Chondrocyte (in vitro differentiated cells): ENCODE measurements at regions not wholly inside any gene's neighbourhood (a gene's known extent, or its start where the extent isn't known, plus 50 kb on each side); places are given as distances from the start of the nearest gene placed in this dataset.

Source experiments
- DNase-seq: peaks from one replicate; pipeline ENCODE4 v3.0.0; 2021; ENCODE audit warnings: mixed read lengths, low spot score
- H3K27ac Mint-ChIP-seq: one replicate; pipeline ENCODE4 v1.8.0; 2021; ENCODE audit warnings: mild to moderate bottlenecking, moderate library complexity, mixed read lengths; ENCODE audit not compliant: unreplicated experiment
- H3K27me3 Mint-ChIP-seq: 2 replicates; pipeline ENCODE4 v1.8.0; 2021; ENCODE audit warnings: low read depth, mixed read lengths
- H3K36me3 Mint-ChIP-seq: 2 replicates; pipeline ENCODE4 v1.8.0; 2021; ENCODE audit warnings: low read depth, mixed read lengths
- H3K4me1 Mint-ChIP-seq: 2 replicates; pipeline ENCODE4 v1.8.0; 2021; ENCODE audit warnings: low read depth, mild to moderate bottlenecking, mixed read lengths
- H3K4me3 Mint-ChIP-seq: one replicate; pipeline ENCODE4 v1.8.0; 2021; ENCODE audit warnings: mild to moderate bottlenecking, moderate library complexity, mixed read lengths; ENCODE audit not compliant: unreplicated experiment
- H3K9me3 Mint-ChIP-seq: 2 replicates; pipeline ENCODE4 v1.8.0; 2021; ENCODE audit warnings: low read depth, mixed read lengths
- TF ChIP-seq, protein P1 (sequence below): fragments of 200-600 bp; sonication (generic); IDR thresholded peaks from 2 replicates; pipeline ENCODE4 v1.5.0; 2021; ENCODE audit warnings: antibody characterized with exemption, mild to moderate bottlenecking, moderate library complexity

DNA sequence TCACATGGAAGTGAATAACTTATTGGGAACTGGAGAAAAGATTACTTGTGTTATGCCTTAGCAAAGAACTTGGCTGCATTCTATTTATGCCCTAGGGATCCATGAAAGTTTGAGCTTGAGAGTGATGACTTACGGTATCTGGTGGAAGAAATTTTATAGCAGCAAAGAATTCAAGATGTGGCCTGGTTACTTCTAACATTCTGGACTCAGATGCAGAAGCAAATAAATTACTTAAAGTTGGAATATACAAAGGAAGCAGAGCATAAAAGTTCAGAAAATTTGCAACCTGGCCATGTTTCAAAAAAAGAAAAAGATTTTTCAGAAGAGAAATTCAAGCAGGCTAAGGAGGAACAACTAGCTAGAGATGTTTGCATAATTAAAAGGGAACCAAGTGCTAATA lies 252.3 kb upstream of the WDFY3 start:
- TF ChIP-seq, protein P1, sequence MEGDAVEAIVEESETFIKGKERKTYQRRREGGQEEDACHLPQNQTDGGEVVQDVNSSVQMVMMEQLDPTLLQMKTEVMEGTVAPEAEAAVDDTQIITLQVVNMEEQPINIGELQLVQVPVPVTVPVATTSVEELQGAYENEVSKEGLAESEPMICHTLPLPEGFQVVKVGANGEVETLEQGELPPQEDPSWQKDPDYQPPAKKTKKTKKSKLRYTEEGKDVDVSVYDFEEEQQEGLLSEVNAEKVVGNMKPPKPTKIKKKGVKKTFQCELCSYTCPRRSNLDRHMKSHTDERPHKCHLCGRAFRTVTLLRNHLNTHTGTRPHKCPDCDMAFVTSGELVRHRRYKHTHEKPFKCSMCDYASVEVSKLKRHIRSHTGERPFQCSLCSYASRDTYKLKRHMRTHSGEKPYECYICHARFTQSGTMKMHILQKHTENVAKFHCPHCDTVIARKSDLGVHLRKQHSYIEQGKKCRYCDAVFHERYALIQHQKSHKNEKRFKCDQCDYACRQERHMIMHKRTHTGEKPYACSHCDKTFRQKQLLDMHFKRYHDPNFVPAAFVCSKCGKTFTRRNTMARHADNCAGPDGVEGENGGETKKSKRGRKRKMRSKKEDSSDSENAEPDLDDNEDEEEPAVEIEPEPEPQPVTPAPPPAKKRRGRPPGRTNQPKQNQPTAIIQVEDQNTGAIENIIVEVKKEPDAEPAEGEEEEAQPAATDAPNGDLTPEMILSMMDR, result no peak
- H3K27ac Mint-ChIP-seq, result no peak overlapping the region
- H3K36me3 Mint-ChIP-seq, result peaks cover 2% of the 10 kb centered on the region
- H3K4me3 Mint-ChIP-seq, result no peak overlapping the region
- no peaks in the 10 kb centered on the region for H3K27me3 Mint-ChIP-seq
- DNase-seq, result no peak
- H3K4me1 Mint-ChIP-seq, result no peaks in the 10 kb centered on the region
- peaks cover 28% of the 10 kb centered on the region for H3K9me3 Mint-ChIP-seq

DNA sequence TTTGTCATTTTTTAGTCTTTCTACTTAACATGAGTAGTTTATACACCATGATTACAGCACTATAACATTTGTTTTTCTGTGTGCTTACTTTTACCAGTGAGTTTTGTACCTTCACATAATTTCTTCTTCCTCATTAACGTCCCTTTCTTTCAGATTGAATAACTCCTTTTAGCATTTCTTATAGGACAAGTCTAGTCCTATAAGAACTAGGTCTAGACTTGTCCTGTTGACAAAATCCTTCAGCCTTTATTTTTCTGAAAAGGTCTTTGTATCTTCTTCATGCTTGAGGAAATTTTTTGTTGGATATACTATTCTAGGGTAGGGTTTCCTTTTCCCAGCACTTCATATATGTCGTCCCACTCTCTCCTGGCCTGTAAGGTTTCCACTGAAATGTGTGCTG lies 253.3 kb upstream of the ARHGAP24 start:
- H3K4me3 Mint-ChIP-seq, result no peak overlapping the region
- peaks cover 2% of the 10 kb centered on the region for H3K27me3 Mint-ChIP-seq
- H3K4me1 Mint-ChIP-seq, result no peaks in the 10 kb centered on the region
- no peak for DNase-seq
- H3K36me3 Mint-ChIP-seq, result peaks cover 2% of the 10 kb centered on the region
- TF ChIP-seq, protein P1, result no peak
- H3K27ac Mint-ChIP-seq, result no peak overlapping the region
- H3K9me3 Mint-ChIP-seq, result peaks cover 33% of the 10 kb centered on the region

DNA sequence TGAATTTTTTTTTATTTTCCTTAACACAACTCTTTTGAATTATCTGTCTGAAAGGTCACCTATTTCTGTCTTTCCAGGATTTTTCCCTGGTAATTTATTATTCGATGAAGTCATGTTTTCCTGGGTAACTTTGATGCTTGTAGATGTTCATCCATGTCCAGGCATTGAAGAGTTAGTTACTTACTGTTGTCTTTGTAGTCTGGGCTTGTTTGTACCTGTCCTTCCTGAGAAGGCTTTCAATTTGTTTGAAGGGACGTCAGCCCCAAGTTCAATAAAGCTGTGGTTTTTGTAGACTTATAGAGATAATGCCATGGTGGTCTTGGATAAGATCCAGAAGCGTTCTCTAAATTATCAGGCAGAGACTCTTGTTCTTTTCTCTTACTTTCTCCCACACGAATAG lies 252.4 kb upstream of the ARHGAP24 start:
- Mint-ChIP-seq H3K36me3 (no peaks in the 10 kb centered on the region), H3K9me3 (peaks cover 31% of the 10 kb centered on the region), H3K27ac (no peak overlapping the region), H3K27me3 (peaks cover 2% of the 10 kb centered on the region), H3K4me3 (no peak overlapping the region), H3K4me1 (no peaks in the 10 kb centered on the region)
- TF ChIP-seq, protein P1, result no peak
- DNase-seq, result no peak

DNA sequence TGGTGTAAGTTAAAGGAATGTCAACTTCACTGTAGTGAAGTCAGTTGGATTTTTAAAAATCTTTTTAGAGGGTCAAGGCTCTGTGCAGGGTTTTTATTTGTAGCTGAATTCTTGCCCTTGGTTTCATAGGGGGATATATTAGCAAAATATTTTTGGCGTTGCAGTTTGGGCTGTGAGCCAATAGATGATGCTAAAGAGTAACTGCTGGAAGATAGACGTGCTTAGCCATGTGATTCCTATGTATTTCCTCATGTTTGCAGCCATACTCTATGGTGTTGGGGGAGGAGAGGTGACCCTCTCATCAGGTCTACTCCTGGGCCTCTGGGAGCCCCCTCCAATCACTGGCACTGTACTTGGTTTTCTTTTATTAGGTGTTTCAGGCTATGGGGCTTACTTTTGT lies 246.7 kb upstream of the ARHGAP24 start:
- Mint-ChIP-seq H3K4me1 (no peaks in the 10 kb centered on the region), H3K27ac (no peak overlapping the region), H3K4me3 (no peak overlapping the region), H3K9me3 (peaks cover 27% of the 10 kb centered on the region), H3K36me3 (no peaks in the 10 kb centered on the region), H3K27me3 (peaks cover 8% of the 10 kb centered on the region)
- TF ChIP-seq, protein P1, result no peak
- no peak for DNase-seq

DNA sequence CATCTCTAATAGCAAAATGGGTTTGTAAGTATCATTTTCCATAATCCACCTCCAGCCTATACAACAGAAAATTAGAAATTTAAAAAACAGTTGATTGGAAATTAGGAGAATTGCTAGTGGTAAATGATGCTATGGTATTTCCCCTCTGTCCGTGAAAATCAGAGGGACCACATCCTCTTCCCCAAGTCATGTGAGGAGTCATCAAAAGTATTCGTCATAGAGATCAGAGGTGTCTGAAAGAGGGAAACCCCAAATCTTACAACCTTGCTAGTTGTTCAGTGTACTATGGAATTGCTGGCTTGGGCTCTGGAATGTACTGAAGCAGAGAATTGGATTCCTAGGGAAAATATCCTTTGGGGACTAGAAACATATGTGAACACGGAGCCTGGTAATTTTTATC lies 241.4 kb upstream of the ARHGAP24 start:
- TF ChIP-seq, protein P1, result no peak
- peaks cover 3% of the 10 kb centered on the region for H3K9me3 Mint-ChIP-seq
- DNase-seq, result no peak
- no peaks in the 10 kb centered on the region for H3K4me1 Mint-ChIP-seq
- H3K36me3 Mint-ChIP-seq, result no peaks in the 10 kb centered on the region
- peaks cover 6% of the 10 kb centered on the region for H3K27me3 Mint-ChIP-seq
- H3K27ac Mint-ChIP-seq, result no peak overlapping the region
- H3K4me3 Mint-ChIP-seq, result no peak overlapping the region
